HL-60 (cell line): ENCODE measurements at regions not wholly inside any gene's neighbourhood (a gene's known extent, or its start where the extent isn't known, plus 50 kb on each side); places are given as distances from the start of the nearest gene placed in this dataset.

ENCODE experiments used
- DNase-seq, 2 experiments: peaks; one replicate each; pipeline ENCODE4 v3.0.0-alpha.2; 2010 to 2020; ENCODE audit warnings: low read depth in 1 of 2, low spot score in 1 of 2
- H3K27ac ChIP-seq: fragments of 250-450 bp; sonication (Bioruptor Pico); replicated peaks from 2 replicates; pipeline ENCODE4 v1.5.1; 2020; ENCODE audit warnings: mild to moderate bottlenecking, moderate library complexity
- H3K27me3 ChIP-seq: fragments of 250-450 bp; sonication (Bioruptor Pico); 2 replicates; pipeline ENCODE4 v1.5.1; 2021; ENCODE audit warnings: mild to moderate bottlenecking, moderate library complexity; ENCODE audit not compliant: insufficient read depth, poor library complexity, severe bottlenecking
- H3K4me3 ChIP-seq: replicated peaks from 2 replicates; pipeline ENCODE4 v1.5.1; 2011; ENCODE audit warnings: mild to moderate bottlenecking, control low read depth, low read length; ENCODE audit not compliant: insufficient read depth
- GABPA ChIP-seq: IDR thresholded peaks from 2 replicates; pipeline ENCODE4 v1.6.1; 2012; ENCODE audit warnings: low read depth
- POLR2AphosphoS5 ChIP-seq: IDR thresholded peaks from 2 replicates; pipeline ENCODE4 v1.6.1; 2012; ENCODE audit warnings: low read depth
- SPI1 ChIP-seq: IDR thresholded peaks from 2 replicates; pipeline ENCODE4 v1.6.1; 2012; ENCODE audit warnings: low read depth, mild to moderate bottlenecking, borderline replicate concordance
- TF ChIP-seq, protein P1 (sequence below): IDR thresholded peaks from one replicate; pipeline ENCODE4 v1.5.1; 2011; ENCODE audit warnings: low read length, control low read depth, inconsistent platforms; ENCODE audit not compliant: insufficient read depth
- TF ChIP-seq, protein P2 (sequence below): IDR thresholded peaks from 2 replicates; pipeline ENCODE4 v1.6.1; 2012; ENCODE audit warnings: low read depth; ENCODE audit not compliant: insufficient replicate concordance

DNA sequence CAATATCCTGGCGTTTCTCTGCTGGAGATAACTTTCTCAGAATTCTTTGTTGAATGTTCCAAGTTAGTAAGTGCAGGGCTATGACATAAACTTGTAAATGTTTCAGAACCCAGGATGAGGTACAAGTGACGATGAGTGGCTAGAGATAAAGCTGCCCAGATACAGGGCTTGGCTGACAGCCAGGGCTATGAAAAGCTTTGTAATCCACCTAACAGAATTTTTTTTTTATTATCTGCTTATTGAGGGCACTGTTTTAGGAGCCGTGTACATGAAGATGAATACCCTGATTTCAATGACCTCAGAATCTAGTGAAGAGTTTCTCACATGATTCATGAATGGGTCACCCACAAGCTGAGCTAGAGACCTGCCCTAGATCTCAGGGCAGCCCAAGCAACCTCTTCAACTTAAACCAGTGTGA lies 431.4 kb downstream of the DIPK2A start:
- DNase-seq: no peak
- TF ChIP-seq, protein P1, sequence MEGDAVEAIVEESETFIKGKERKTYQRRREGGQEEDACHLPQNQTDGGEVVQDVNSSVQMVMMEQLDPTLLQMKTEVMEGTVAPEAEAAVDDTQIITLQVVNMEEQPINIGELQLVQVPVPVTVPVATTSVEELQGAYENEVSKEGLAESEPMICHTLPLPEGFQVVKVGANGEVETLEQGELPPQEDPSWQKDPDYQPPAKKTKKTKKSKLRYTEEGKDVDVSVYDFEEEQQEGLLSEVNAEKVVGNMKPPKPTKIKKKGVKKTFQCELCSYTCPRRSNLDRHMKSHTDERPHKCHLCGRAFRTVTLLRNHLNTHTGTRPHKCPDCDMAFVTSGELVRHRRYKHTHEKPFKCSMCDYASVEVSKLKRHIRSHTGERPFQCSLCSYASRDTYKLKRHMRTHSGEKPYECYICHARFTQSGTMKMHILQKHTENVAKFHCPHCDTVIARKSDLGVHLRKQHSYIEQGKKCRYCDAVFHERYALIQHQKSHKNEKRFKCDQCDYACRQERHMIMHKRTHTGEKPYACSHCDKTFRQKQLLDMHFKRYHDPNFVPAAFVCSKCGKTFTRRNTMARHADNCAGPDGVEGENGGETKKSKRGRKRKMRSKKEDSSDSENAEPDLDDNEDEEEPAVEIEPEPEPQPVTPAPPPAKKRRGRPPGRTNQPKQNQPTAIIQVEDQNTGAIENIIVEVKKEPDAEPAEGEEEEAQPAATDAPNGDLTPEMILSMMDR: no peak
- TF ChIP-seq POLR2AphosphoS5: no peak
- TF ChIP-seq, protein P2, sequence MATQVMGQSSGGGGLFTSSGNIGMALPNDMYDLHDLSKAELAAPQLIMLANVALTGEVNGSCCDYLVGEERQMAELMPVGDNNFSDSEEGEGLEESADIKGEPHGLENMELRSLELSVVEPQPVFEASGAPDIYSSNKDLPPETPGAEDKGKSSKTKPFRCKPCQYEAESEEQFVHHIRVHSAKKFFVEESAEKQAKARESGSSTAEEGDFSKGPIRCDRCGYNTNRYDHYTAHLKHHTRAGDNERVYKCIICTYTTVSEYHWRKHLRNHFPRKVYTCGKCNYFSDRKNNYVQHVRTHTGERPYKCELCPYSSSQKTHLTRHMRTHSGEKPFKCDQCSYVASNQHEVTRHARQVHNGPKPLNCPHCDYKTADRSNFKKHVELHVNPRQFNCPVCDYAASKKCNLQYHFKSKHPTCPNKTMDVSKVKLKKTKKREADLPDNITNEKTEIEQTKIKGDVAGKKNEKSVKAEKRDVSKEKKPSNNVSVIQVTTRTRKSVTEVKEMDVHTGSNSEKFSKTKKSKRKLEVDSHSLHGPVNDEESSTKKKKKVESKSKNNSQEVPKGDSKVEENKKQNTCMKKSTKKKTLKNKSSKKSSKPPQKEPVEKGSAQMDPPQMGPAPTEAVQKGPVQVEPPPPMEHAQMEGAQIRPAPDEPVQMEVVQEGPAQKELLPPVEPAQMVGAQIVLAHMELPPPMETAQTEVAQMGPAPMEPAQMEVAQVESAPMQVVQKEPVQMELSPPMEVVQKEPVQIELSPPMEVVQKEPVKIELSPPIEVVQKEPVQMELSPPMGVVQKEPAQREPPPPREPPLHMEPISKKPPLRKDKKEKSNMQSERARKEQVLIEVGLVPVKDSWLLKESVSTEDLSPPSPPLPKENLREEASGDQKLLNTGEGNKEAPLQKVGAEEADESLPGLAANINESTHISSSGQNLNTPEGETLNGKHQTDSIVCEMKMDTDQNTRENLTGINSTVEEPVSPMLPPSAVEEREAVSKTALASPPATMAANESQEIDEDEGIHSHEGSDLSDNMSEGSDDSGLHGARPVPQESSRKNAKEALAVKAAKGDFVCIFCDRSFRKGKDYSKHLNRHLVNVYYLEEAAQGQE: no peak
- TF ChIP-seq SPI1: no peak
- no peak for TF ChIP-seq GABPA
- H3K27me3 ChIP-seq: no peaks in the 10 kb centered on the region
- H3K27ac ChIP-seq: no peak overlapping the region
- H3K4me3 ChIP-seq: no peak overlapping the region

DNA sequence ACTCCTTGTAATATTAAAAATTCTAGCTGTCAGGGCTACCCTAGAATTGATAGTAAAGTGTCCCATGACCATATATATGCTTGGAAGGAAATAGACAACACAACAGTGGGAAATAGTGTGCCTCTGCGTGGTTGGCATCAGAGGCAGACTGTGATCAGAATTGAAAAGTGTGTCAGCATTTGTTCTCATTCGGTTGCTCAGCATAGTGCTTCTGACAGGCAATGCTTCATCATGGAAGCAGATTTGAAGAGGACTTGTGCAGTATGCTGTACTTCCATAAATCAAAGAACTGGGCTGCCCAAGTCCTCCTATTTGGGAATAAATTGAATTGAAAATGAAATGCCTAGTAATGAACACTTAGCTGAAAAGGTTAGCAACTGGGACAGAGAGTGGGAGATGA lies 435.7 kb downstream of the DIPK2A start:
- Histone ChIP-seq H3K27me3 (no peaks in the 10 kb centered on the region), H3K27ac (no peak overlapping the region), H3K4me3 (no peak overlapping the region)
- TF ChIP-seq, protein P2: no peak
- TF ChIP-seq, protein P1: no peak
- no peak for DNase-seq

DNA sequence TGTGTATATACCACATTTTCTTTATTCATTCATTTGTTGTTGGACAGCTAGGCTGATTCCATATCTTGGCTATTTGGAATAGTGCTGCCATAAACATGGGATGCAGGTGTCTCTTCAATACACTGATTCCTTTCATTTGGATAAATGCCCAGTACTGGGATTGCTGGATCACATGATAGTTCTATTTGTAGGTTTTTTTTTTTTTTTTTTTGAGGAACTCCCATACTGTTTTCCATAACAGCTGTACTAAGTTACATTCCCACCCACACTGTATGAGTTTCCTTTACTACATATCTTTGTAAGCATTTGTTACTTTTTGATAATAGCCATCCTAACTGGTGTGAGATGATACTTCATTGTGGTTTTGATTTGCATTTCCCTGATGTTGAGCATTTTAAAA lies 437.7 kb downstream of the DIPK2A start:
- Histone ChIP-seq H3K4me3 (no peak overlapping the region), H3K27me3 (no peaks in the 10 kb centered on the region), H3K27ac (no peak overlapping the region)
- TF ChIP-seq, protein P2: no peak
- no peak for TF ChIP-seq POLR2AphosphoS5
- TF ChIP-seq GABPA: no peak
- TF ChIP-seq SPI1: no peak
- TF ChIP-seq, protein P1: no peak
- no peak for DNase-seq
